A673 (cell line): ENCODE measurements at regions not wholly inside any gene's neighbourhood (a gene's known extent, or its start where the extent isn't known, plus 50 kb on each side); places are given as distances from the start of the nearest gene placed in this dataset.

Experiments used
- BruUV-seq: library from RNA; stranded (reverse); fragments of 400-500 nt; replicated peaks from 2 replicates; lab custom pipeline; 2021; lab: Mats Ljungman, UMichigan
- CTCF ChIA-PET: fragments of 300-600 bp; sonication (Branson Sonifier 250); formaldehyde crosslinking; loops from one replicate; lab custom pipeline; 2022; ENCODE audit warnings: antibody characterized with exemption; lab: Charles Lee
- POLR2A ChIA-PET: fragments of 300-600 bp; sonication (Branson Sonifier 250); formaldehyde crosslinking; loops from one replicate; lab custom pipeline; 2022; ENCODE audit warnings: antibody characterized with exemption; ENCODE audit not compliant: low non-redundant PET; lab: Charles Lee
- DNase-seq: peaks from one replicate; pipeline ENCODE4 v3.0.0-alpha.2; 2015; ENCODE audit warnings: low spot score
- H3K27ac ChIP-seq: fragments of 200-600 bp; sonication (generic); 2 replicates; pipeline ENCODE4 v1.5.1; 2016; ENCODE audit warnings: mixed run types, low read depth, mild to moderate bottlenecking, mixed read lengths, antibody characterized with exemption, low read length; ENCODE audit not compliant: poor library complexity, severe bottlenecking
- H3K27me3 ChIP-seq: fragments of 200-600 bp; sonication (generic); replicated peaks from 2 replicates; pipeline ENCODE4 v1.6.1; 2017; ENCODE audit warnings: mixed run types, low read depth, mild to moderate bottlenecking, mixed read lengths, antibody characterized with exemption, low read length; ENCODE audit not compliant: insufficient read depth, poor library complexity
- H3K36me3 ChIP-seq: fragments of 200-600 bp; sonication (generic); 2 replicates; pipeline ENCODE4 v1.6.1; 2016; ENCODE audit warnings: mixed run types, mild to moderate bottlenecking, mixed read lengths, antibody characterized with exemption, low read length; ENCODE audit not compliant: insufficient read depth, poor library complexity, severe bottlenecking
- H3K4me1 ChIP-seq: fragments of 200-600 bp; sonication (generic); 2 replicates; pipeline ENCODE4 v1.6.1; 2017; ENCODE audit warnings: mixed run types, mild to moderate bottlenecking, mixed read lengths, antibody characterized with exemption, low read length; ENCODE audit not compliant: insufficient read depth, poor library complexity, severe bottlenecking
- H3K4me3 ChIP-seq: fragments of 200-600 bp; sonication (generic); 2 replicates; pipeline ENCODE4 v1.5.1; 2016; ENCODE audit warnings: low read depth, mixed run types, mild to moderate bottlenecking, mixed read lengths, low read length; ENCODE audit not compliant: poor library complexity, severe bottlenecking
- H3K9me3 ChIP-seq: fragments of 200-600 bp; sonication (generic); 2 replicates; pipeline ENCODE4 v1.6.1; 2016; ENCODE audit warnings: mixed run types, low read depth, mild to moderate bottlenecking, mixed read lengths, antibody characterized with exemption, low read length; ENCODE audit not compliant: poor library complexity, severe bottlenecking
- EZH2 ChIP-seq: fragments of 200-600 bp; sonication (generic); IDR thresholded peaks from 2 replicates; pipeline ENCODE4 v1.6.1; 2017; ENCODE audit warnings: borderline replicate concordance, low read depth, mild to moderate bottlenecking, mixed read lengths, antibody characterized with exemption, low read length; ENCODE audit not compliant: poor library complexity, severe bottlenecking
- intact Hi-C: fragments of 100-400 bp; cut with micrococcal nuclease; formaldehyde crosslinking; loops from one replicate; pipeline ENCODE4 v1.10.0; 2022; ENCODE audit not compliant: unreplicated experiment
- TF ChIP-seq, protein P1 (sequence below): fragments of 300-800, 200-600 bp; sonication (generic); conservative IDR thresholded peaks from 2 replicates; pipeline ENCODE4 v1.5.1; 2017; ENCODE audit warnings: low read depth, mild to moderate bottlenecking, antibody characterized with exemption, low read length, moderate library complexity, mixed read lengths

- no peak overlapping the region for H3K27ac ChIP-seq
- TF ChIP-seq, protein P1, sequence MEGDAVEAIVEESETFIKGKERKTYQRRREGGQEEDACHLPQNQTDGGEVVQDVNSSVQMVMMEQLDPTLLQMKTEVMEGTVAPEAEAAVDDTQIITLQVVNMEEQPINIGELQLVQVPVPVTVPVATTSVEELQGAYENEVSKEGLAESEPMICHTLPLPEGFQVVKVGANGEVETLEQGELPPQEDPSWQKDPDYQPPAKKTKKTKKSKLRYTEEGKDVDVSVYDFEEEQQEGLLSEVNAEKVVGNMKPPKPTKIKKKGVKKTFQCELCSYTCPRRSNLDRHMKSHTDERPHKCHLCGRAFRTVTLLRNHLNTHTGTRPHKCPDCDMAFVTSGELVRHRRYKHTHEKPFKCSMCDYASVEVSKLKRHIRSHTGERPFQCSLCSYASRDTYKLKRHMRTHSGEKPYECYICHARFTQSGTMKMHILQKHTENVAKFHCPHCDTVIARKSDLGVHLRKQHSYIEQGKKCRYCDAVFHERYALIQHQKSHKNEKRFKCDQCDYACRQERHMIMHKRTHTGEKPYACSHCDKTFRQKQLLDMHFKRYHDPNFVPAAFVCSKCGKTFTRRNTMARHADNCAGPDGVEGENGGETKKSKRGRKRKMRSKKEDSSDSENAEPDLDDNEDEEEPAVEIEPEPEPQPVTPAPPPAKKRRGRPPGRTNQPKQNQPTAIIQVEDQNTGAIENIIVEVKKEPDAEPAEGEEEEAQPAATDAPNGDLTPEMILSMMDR = no peak
- TF ChIP-seq EZH2 = no peak
- H3K9me3 ChIP-seq = no peaks in the 10 kb centered on the region
- no peaks in the 10 kb centered on the region for H3K27me3 ChIP-seq
- no peak for DNase-seq
- H3K4me1 ChIP-seq = no peaks in the 10 kb centered on the region
- H3K36me3 ChIP-seq = no peaks in the 10 kb centered on the region
- BruUV-seq = no TSS peak
- no peak overlapping the region for H3K4me3 ChIP-seq
- intact Hi-C loops = no loop called here
- CTCF ChIA-PET = no interaction called here
- POLR2A ChIA-PET = no interaction called here
These were observed 501.8 kb downstream of the HACE1 start for GRCh38 chr6:104357928-104358327.

- H3K4me3 ChIP-seq = no peak overlapping the region
- TF ChIP-seq EZH2 = no peak
- TF ChIP-seq, protein P1 = no peak
- ChIA-PET POLR2A (no interaction called here), CTCF (no interaction called here)
- BruUV-seq = no TSS peak
- H3K27me3 ChIP-seq = no peaks in the 10 kb centered on the region
- H3K9me3 ChIP-seq = no peaks in the 10 kb centered on the region
- intact Hi-C loops = no loop called here
- H3K36me3 ChIP-seq = no peaks in the 10 kb centered on the region
- no peaks in the 10 kb centered on the region for H3K4me1 ChIP-seq
- DNase-seq = no peak
- H3K27ac ChIP-seq = no peak overlapping the region
These were observed 503.5 kb downstream of the HACE1 start for GRCh38 chr6:104356197-104356596.

GRCh38 chr6:104349191-104349590 is 510.5 kb downstream of the HACE1 start:
- TF ChIP-seq, protein P1 = no peak
- TF ChIP-seq EZH2 = no peak
- Histone ChIP-seq H3K9me3 (peaks cover 5% of the 10 kb centered on the region), H3K36me3 (no peaks in the 10 kb centered on the region), H3K4me3 (no peak overlapping the region), H3K27me3 (no peaks in the 10 kb centered on the region), H3K4me1 (no peaks in the 10 kb centered on the region), H3K27ac (no peak overlapping the region)
- intact Hi-C loops = no loop called here
- DNase-seq = no peak
- no TSS peak for BruUV-seq
- POLR2A ChIA-PET = no interaction called here
- CTCF ChIA-PET = no interaction called here
